NOMO-1 treated with dmso at 0.1 percent for 144 hours (cell line): ENCODE measurements at regions not wholly inside any gene's neighbourhood (a gene's known extent, or its start where the extent isn't known, plus 50 kb on each side); places are given as distances from the start of the nearest gene placed in this dataset.
"Not testable (repeated sequence)": the region's sequence is repeated elsewhere in the genome, so short reads cannot be mapped to it uniquely, and the experiment has no call there.

Experiments used
- DNase-seq: peaks from one replicate; lab custom pipeline; 2025; ENCODE audit not compliant: unreplicated experiment; lab: John Stamatoyannopoulos, UW

DNA sequence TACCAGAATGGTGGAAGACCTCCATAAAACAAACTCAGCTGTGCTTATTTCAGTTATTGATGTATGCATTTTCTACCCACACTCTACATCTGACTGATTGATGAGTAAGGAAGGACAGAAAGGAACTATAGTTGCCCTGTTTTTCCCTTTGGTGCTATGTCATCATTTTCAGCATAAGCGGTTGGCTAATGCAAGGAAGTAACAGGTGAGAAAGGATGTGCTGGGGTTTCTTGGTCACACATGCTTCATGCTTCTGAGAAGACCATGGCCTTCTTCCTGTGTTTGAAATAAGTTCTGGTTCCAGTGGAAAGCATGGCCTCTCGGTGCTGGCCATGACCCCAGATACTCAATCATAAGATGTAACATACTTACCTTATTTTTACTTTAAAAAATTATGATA is 541.2 kb downstream of the PTPRU start:
- DNase-seq, result no peak

DNA sequence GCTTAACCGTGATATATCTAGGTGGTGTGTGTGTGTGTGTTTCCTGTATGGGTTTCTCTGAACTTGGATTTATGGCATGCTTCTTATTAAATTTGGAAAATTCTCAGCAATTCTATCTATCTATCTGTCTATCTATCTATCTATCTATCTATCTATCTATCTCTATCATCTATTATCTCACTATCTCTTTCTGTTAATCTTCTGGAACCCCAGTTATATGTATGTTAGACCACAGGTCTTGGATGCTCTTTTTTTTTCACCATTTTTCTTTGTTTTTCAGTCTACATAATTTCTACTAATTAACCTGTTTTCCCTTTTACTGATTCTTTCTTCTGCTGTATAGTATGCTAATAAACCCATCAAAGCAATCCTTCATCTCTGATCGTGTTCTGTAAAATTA is 538.0 kb downstream of the PTPRU start:
- DNase-seq, result no peak

DNA sequence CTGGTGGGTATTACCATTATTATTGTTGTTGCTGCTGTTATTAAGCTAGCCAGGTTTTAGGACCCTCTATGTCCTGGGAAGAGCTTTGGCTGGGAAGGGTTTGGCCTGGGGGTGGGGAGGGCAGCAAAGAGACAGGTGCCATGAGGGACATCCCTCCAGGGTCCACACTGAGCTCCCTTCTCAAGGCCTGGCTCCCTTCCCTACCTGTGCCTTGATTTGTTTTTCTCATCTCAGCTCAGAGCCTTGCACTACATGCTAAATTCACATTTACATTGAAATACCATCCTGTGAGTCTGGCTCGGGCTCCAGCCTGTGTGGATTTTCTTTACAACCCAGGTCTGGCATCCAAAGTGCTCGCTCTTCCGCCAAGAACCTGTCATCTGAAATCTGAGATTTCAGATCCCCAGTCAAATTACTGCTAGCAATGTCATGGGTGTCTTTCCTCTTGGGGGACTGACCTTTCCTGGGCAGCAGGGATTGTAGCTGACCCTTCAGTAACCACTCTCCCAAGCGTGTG is 536.3 kb downstream of the PTPRU start:
- no peak for DNase-seq

DNA sequence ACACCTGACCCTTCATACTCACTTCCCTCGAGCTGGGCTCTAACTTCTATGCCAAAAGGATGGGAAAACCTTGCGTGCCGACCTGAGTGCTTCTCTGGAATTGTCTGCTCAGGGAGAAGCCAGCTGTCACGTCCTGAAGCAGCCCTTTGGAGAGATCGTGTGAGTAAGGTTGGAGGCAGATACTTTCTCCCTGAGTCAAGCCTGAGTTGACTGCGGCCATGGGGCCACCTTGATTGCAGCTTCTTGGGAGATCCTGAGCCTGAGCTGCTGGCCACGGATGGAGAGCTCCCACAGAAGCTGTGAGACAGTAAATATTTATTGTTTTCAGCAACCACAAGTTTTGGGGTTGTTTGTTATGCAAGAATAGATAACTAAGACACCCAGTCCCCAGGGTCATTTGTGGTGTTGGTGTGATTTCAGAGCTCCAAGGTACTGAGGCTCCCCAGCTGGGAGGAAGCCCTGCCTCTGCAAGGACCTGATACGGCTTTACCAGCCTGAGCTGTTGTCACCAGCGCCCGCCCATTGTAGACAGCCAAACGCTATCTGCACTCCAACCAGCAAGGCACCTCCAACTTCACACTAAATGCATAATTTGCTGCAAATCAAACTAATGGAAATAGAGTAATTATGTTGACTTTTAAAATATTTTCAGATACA is 531.6 kb downstream of the PTPRU start:
- DNase-seq, result no peak

DNA sequence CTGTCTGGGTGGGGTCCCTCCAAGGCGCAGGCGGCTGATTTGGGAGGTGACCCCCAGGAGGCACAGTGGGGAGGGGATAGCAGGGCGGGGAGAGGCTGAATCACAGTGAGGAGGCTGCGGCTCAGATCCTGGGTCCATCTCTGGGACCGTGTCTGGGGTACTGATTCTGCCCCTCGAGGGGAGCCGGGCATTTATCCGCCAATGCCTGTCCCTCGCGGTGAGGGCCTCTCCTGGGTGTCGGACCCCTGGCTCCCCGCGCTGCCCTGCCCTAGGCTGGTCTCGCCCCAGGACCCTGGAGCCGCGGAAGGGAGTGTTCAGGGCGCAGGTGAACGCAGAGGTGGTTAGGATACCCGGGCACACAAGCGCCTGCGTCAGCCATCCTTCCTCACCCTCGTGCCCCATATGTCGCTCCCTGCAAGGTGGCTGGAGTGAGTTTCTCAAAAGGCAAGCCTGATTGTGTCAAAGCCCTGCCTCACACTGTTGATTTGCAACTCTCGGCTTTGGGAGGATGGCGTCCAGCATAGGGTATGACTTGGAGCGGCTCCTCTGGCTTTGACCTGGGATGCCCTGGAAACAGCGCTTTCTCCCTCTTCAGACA is 530.9 kb downstream of the PTPRU start:
- no peak for DNase-seq

DNA sequence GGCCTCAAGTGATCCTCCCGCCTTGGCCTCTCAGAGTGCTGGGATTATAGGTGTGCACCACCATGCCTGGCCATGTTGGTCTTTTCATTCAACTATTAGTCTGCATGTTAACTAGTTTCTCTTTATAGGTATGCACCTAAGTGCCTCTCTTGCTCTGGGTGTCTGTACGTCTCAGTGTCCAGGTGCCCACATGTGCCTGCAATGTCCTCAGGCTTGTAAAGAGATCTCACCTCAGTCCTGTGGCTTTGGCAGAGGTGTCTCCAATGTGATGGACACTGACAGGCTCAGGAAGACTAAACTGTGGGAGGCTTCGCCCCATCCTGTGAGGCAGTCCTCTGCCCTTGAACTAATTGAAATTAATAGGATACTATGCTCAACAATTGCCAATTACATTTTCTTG is 526.3 kb downstream of the PTPRU start:
- no peak for DNase-seq

DNA sequence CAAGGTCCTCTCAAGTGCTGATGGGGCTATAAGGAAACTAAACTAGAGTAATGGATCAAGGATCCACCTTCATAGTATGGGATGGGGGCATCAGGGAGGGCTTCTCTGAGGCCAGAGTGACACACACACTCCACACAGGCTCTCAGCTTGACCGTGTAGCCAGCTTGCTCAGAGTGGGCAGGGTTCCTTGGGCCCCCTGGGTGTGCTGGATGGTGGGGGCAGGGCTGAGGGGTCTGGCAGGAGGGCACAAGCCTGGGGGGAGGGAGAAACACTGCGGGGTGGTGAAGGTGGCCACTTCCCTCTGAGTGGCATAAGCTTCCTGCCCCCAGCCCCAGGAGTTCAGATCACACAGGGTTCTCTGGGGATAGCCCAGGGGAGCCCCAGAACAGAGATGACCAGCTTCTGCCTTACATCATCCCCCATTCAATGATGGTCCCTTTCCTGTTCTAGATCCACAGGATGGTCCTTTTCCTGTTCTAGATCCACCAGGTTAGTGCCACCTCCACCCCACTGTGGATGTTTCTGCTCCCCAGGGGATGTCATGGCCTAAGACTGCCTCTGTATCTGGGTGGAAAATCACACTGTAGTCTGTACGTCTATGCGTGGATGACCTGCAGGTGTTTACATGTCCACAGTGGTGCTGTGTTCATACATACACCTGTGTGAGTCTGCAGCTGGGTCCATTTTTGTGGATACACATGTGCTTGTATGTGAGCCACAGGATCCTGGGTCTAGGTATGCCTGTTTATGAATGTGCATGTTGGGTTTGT is 525.0 kb downstream of the PTPRU start:
- no peak for DNase-seq

DNA sequence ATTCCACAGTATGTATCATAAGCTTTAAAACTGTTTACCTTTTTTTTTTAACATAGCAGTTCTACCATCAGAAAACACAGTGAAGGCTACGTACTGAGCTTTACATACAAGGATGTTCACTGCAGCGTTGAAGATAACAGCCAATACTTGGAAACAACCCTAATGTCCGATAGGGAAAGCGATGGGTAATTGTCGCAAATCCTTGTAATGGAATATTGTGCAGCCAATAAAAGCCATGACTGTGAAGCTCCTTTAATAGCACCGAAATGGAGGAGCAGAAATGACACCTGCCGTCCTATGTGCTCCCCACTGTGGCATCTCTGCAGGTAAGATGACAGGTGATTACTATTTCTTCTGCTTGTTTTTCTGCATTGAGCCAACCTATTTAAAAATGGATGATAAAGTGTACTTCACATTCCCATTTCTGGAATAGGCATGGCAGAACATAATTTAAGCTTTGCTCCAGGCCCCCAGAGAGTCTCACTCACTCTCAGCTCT is 523.8 kb downstream of the PTPRU start:
- no peak for DNase-seq

DNA sequence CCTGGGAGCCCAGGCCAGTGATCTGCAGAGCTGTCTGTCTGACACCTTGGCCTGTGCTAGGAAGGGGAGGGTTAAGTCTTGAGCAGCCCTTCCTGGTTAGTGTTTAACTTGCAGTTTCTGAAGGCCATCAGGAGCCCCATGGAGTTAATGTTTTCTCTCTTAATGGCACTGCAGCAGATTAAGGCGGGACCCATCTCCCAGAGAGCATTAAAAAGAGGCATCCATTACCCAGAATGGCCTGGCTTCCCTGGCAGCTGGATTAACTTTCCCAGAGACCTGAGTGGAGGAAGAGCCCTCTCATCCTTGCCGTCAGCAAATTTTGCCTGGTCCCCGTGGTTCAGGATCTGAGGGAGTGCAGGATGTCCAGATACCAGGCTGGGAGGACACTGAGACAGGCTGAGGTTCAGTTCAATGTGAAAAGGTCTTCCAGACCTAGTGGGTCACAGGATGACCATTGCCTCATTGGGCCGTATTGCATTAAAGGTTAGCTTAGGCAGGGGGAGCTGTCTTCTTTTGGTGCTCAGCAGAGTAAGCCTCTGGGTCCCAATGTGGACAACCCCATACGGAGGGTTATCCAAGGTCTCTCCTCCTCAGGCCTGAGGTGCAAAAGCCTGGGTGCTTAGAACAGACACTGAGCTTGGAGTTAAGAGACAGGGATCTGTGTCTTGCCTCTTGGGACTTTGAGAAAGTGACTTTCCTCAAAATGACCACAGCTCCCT is 522.6 kb downstream of the PTPRU start:
- DNase-seq, result no peak

DNA sequence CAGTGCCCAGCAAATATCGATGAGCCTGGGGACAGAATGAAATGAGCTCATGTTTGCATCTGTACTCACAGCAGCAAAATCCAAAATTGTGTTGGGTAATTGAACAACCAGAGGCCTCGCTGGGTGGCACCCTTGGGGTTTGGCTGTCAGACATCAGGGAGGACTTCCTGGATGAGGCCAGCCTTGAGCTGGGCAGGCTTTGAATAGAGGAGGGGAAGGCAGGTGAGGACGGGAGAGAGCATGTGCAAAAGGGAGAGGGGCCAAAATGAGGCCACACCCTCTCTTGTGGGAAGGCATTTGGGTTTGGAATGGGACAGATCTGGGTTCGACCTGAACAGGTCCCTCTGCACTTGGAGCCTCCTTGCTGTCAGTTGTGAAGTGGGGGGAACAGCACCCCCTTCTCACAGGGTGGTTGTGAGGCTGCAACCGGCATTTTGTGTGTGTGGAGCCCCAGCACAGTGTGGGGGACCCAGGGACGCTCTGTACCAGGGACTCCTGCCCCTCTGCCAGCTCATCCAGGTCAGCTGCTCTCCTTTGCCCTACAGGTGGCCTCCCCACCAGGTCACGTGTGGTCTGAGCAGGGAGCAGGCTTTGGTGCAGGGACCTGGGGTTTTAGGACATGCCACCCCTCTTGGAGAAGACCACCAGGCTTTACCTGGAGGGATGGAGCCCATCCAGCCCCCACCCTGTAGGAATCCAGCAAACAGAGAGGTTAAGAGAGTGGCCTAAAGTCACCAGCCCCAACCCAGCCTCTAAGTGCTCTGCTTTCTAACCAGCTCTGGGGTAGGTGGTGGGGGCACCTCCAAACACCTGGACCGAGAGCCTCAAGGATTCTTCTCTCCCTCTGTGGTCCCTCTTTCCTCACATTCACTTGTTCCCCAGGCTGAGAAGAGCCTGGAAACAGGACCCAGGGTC is 521.8 kb downstream of the PTPRU start:
- no peak for DNase-seq

DNA sequence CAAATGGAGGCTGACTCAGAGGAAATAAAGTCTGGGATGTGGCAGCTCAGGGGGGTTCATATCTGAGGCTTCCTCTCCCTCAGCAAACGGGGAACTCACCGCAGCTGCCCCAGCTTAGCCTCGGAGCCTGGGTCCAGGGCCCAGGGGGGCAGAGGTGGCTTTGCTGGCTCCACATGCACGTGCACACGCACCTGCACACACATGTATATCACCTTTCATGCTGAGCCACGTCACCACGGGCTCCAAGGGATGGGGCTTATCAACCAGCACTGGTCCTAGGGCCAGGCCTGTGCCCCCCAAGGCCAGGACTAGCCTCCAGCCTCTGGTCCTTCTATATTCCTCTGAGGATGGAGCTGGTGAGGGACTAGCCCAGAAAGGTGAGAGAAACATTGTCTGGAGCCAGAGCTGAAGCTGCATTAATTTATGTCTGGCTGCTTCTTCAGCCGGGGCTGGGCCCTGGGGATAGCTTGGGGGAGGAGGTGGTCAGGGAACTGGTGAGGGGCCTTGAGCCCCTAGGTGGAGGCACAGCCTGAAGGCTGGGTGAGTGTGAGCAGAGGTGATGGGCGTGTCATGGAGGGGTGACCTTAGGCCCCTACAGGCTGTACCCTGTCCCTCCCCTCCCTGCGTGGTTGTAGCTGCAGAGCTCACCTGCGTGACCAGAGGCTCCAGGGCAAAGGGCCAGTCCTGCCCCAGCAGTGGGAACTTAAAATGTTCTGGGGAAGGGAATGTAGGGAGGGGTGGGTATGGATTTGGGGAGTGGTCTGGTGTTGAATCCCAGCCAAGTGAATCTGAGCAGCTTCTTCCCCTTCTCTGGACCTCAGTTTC is 520.8 kb downstream of the PTPRU start:
- DNase-seq, result no peak

DNA sequence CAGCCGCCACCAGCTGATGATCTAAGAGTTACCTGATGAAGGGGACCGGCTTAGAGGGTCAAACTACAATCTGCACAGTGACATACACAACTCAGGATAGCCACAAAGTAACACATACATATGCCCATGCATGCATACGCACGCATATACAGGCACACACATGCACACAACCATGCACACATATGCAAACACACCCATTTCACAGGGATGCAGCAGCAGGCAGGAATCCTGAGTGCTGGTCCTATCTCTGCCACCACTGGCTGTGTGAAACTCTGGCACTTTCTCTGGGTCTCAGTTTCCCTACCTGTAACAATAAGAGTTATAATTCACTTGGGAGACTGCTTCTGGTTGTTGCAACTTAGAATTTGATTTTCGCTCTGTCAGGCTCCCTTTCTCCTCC is 520.2 kb downstream of the PTPRU start:
- DNase-seq, result no peak

DNA sequence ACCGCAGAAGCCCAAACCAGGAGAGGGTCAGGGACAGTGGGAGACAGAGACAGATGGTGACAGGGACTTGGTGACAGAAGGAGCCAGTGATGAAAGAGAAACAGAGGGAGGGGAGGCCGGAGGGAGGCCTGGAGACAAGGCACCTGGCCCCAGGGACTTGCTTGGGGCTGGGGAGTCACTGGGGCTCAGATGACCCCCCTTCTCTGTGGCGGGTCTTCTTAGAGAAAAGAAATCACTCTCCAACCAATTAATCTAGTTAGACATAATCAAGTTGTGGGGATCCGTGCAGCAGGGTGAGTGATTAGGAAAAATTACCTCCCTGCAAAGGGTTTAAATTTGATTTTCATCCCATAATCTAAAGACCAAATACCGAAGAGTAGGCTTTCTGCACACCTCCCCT is 519.8 kb downstream of the PTPRU start:
- DNase-seq, result no peak

DNA sequence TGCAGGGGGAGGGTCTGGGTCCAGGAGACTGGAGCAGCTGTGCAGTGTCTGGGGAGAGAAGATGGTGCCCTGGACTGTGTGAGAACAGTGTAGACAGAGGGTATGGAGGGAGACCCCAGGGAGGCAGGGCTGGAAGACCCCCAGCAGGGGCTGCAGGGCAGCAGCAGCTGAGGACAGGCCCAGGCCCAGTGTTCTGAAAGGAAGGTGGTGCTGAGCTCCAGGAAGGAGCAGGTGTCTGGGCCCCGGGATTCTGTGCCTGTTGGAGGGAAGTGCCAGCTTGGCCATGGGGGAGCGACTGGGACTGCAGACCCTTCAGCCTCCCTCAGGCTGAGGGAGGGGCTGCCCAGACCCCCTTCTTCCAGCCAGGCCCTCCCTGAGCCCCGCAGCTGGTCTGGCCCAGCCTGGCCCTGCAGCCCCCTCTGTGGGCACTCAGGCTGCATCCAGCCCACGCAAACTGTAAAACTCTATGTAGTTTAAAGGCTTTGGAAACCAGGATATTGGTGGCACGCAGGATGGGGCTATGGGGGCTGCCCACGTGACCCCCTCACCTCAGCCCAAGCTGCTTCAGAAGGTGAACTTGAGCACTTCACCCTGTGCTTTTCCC is 519.2 kb downstream of the PTPRU start:
- not testable (repeated sequence) for DNase-seq

DNA sequence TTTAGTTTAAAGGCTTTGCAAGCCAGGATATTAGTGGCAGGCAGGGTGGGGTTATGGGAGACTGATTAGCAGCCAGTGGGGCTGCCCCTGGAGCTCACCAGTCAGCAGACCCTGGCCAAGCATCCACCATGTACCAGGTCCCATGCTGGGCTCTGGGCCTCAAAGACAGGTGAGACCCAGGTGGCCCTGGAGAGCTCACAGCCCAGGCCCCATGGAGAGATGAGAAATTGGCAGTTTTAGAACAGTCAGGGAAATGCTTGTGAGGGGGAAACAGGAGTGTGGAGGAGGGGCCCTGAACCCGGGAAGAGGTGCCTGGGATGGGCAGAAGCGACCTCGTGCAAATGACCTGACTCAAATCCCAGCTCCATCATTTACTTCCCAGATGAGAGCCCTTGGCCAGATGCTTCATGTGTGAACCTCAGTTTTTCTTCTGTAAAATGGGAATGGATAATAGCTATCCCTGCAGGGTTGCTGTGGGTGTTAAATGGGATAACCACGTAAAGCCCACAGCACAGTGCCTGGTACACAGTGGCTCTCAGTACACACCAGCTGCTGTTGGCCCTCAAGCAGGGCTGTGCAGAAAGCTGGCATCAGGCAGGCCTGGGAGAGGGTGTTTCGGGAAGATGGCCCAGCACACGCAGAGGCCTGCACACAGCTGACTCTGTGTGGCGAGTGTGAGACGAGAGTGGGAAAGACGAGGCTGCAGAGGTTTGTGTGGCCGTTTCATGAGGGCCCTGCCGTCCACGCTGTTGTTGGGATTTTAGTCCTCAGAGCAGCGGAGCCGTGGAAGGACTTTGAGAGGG is 518.5 kb downstream of the PTPRU start:
- no peak for DNase-seq

DNA sequence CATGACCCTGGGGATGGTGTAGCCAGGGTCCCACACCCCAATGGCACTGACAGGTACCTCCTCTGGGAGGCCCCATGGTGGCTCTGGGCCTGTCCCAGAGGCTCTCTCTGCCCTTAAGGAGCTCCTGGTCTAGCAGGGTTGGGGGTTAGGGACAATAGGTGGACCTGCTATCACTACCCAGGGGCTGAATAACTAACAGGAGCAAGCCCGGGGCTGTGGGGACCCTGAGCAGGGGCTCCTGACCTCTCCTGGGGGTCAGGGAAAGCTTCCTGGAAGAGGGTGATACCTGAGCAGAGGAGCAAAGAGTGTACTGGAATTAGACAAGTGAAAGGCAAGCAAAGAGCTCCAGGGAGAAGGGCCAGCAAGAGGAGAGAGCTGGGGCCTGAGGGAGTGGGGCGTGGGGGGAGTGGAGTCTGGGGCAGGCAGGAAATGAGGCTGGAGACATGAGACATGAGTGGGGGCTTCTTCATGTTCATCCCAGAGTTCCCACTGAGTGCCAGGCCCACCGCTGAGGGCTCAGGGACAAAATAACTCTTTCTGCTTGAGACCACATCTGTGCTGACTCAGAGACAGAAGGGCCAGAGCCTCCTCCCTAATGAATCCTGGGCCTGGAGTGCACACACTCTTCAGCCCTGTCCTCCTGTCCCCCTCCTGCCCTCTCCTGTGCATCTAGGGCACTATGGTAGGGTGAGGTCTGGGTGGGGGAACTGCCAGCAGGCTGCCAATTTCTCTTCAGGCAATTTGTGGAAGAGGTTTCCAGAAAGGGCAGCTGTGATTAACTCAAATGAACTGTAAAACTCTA is 517.6 kb downstream of the PTPRU start:
- no peak for DNase-seq

DNA sequence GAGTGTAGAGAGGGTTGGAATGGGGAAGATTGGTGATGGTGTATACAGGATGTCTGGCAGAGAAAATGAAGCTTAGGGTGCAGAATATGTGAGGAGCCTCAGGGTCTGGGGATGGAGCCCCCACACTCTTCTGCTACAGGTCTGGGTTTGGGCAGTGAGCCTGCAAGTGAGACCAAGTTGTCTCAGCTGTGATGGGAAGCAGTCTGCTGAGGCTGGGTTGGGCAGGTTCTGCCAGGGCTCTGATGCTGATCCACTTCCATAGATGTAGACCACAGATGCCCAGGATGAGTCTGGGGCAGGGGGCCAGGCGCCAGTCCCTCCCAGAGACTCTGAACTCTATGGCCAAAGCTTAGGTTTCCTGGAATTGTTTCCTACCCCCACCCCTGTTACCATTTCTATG is 516.9 kb downstream of the PTPRU start:
- DNase-seq, result no peak
